Tibial artery (tissue), 4 donors: ENCODE measurements at regions not wholly inside any gene's neighbourhood (a gene's known extent, or its start where the extent isn't known, plus 50 kb on each side); places are given as distances from the start of the nearest gene placed in this dataset.
"Not testable (repeated sequence)": the region's sequence is repeated elsewhere in the genome, so short reads cannot be mapped to it uniquely, and the experiment has no call there.

ENCODE experiments used
- DNase-seq, 2 donors: peaks; one replicate each; pipeline ENCODE4 v3.0.0-alpha.2; 2019
- H3K27ac ChIP-seq, 2 donors: fragments of 200-600 bp; sonication (generic) in 1 of 2; 1 replicate in 1 of 2; 2 replicates in 1 of 2; pipeline ENCODE4 v1.5.1; 2018 to 2019; ENCODE audit warnings: mild to moderate bottlenecking in 1 of 2
- H3K27me3 ChIP-seq, 2 donors: fragments of 200-600 bp; sonication (generic) in 1 of 2; one replicate each; pipeline versions ENCODE4 v1.5.1 to v1.6.0; 2016 to 2019
- H3K36me3 ChIP-seq, 3 donors: fragments of 200-600 bp; sonication (generic) in 2 of 3; one replicate each; pipeline ENCODE4 v1.5.1; 2016 to 2019; ENCODE audit warnings: mild to moderate bottlenecking in 2 of 3
- H3K4me1 ChIP-seq, 4 donors: fragments of 200-600 bp; sonication (generic) in 2 of 4; 1 replicate in 3 of 4; 2 replicates in 1 of 4; pipeline ENCODE4 v1.5.1; 2016 to 2019
- H3K4me3 ChIP-seq, 2 donors: fragments of 200-600 bp; sonication (generic) in 1 of 2; 1 replicate in 1 of 2; 2 replicates in 1 of 2; pipeline ENCODE4 v1.5.1; 2018 to 2019; ENCODE audit warnings: mild to moderate bottlenecking in 2 of 2
- H3K9me3 ChIP-seq, 3 donors: fragments of 200-600 bp; sonication (generic) in 1 of 3; one replicate each; pipeline ENCODE4 v1.5.1; 2016 to 2019
- CTCF ChIP-seq, 2 experiments: fragments of 200-600 bp in 1 of 2; fragments of 450-650 bp in 1 of 2; IDR thresholded peaks; one replicate each; pipeline ENCODE4 v1.5.1; 2017 to 2019; ENCODE audit warnings: antibody characterized with exemption in 2 of 2, mild to moderate bottlenecking in 1 of 2, moderate library complexity in 1 of 2
- intact Hi-C: fragments of 100-400 bp; cut with DNase I; formaldehyde crosslinking; loops from one replicate; pipeline ENCODE4 v1.15.0; 2023; ENCODE audit warnings: low total_unique reads

DNA sequence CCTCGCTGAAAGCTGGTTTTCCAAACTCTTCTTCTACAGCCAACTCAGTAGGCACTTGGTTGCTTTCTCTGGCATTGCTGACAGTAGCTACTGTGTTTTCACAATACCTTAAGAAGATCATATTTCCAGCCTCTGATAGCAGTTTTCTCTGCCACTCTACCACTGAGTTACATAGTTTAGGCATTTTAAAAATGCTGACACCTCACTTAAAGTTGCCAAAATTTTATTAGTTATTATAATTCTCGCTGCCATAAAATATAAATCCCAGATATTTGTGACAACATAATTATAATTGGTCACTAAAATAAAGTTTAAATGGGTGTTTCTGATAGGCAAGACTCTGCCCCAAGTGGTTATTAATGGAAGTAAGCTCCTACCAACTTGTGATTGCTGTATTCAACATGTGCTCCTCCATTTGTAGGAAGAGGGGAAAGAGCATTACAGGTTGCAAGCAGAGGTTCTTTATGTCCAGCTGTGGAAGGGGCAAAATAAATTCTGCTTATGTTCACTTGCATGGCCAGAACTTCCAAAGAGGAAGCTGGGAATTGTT lies 1202.8 kb downstream of the CNTNAP5 start:
- no peak overlapping the region for H3K4me3 ChIP-seq
- intact Hi-C loops = no loop called here
- H3K36me3 ChIP-seq = no peaks in the 10 kb centered on the region
- no peak for TF ChIP-seq CTCF (IDR thresholded peaks at IDR 0.05)
- H3K27ac ChIP-seq = no peak overlapping the region
- H3K9me3 ChIP-seq = no peaks in the 10 kb centered on the region
- DNase-seq = no peak
- no peaks in the 10 kb centered on the region for H3K27me3 ChIP-seq
- no peaks in the 10 kb centered on the region for H3K4me1 ChIP-seq

DNA sequence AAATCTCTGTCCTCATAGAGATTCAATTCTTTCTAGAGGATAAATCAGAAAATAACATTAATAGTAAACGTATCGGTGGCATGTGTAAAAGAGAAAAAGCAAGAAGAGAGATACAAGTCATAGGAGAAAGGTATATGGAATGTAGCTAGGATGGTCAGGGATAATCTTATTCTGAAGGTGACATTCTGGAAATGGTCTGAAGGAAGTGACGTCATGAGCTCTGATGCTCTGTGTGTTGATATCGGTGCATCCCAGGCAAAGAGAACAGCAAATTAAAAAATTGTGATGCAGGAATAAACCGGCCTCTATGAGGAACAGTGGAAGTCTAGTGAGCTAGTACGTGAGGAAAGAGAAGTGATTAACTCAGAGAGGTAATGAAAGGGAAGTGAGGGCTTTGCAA lies 1215.8 kb downstream of the CNTNAP5 start:
- Histone ChIP-seq H3K4me1 (no peaks in the 10 kb centered on the region), H3K36me3 (no peaks in the 10 kb centered on the region), H3K27ac (no peak overlapping the region), H3K27me3 (no peaks in the 10 kb centered on the region), H3K4me3 (no peak overlapping the region), H3K9me3 (no peaks in the 10 kb centered on the region)
- intact Hi-C loops = no loop called here
- no peak for TF ChIP-seq CTCF (IDR thresholded peaks at IDR 0.05)
- no peak for DNase-seq

- no peaks in the 10 kb centered on the region for H3K9me3 ChIP-seq
Measured at GRCh38 chr2:125243074-125243473, 1218.0 kb downstream of the CNTNAP5 start.

GRCh38 chr2:125254010-125254409 lies 1228.9 kb downstream of the CNTNAP5 start:
- no peak for DNase-seq
- no peak overlapping the region for H3K4me3 ChIP-seq
- no peaks in the 10 kb centered on the region for H3K4me1 ChIP-seq
- intact Hi-C loops = no loop called here
- H3K27me3 ChIP-seq = no peaks in the 10 kb centered on the region
- no peak overlapping the region for H3K27ac ChIP-seq
- H3K36me3 ChIP-seq = no peaks in the 10 kb centered on the region
- TF ChIP-seq CTCF (IDR thresholded peaks at IDR 0.05) = no peak
- H3K9me3 ChIP-seq = no peaks in the 10 kb centered on the region

More at GRCh38 chr2:125243074-125243473, 1218.0 kb downstream of the CNTNAP5 start:
- Histone ChIP-seq H3K36me3 (no peaks in the 10 kb centered on the region), H3K27me3 (no peaks in the 10 kb centered on the region), H3K4me3 (no peak overlapping the region), H3K4me1 (no peaks in the 10 kb centered on the region), H3K27ac (no peak overlapping the region)
- intact Hi-C loops = no loop called here
- no peak for DNase-seq
- TF ChIP-seq CTCF (IDR thresholded peaks at IDR 0.05) = no peak

- Histone ChIP-seq H3K4me1 (no peaks in the 10 kb centered on the region), H3K27me3 (no peaks in the 10 kb centered on the region), H3K4me3 (no peak overlapping the region), H3K27ac (no peak overlapping the region), H3K36me3 (no peaks in the 10 kb centered on the region), H3K9me3 (no peaks in the 10 kb centered on the region)
- intact Hi-C loops = no loop called here
- TF ChIP-seq CTCF (IDR thresholded peaks at IDR 0.05) = no peak
- no peak for DNase-seq
Measured at GRCh38 chr2:125259451-125259850, 1234.4 kb downstream of the CNTNAP5 start.

DNA sequence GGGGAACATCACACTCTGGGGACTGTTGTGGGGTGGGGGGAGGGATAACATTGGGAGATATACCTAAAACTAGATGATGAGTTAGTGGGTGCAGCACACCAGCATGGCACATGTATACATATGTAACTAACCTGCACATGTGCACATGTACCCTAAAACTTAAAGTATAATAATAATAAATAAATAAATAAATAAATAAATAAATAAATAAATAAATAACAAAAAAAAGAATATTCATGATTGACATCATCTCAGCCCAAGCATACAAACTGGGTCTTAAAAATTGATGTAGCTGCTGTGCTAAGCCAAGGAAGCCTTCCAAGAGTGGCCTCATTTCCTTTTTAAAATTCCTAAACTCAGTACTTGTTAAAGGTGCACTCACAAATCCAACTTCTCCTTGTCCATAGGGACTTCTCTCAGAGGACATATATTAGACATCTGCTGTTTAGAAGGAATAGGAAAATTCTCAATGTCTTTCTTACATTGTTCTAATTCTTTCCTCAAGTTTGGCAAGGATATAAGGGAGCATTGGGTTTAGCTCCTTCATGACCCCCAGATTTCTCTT lies 1235.4 kb downstream of the CNTNAP5 start:
- H3K27ac ChIP-seq, H3K36me3 ChIP-seq, H3K4me1 ChIP-seq, H3K4me3 ChIP-seq, DNase-seq, H3K27me3 ChIP-seq, intact Hi-C loops, H3K9me3 ChIP-seq: not testable (repeated sequence)
